ENCODE measurements at regions not wholly inside any gene's neighbourhood (a gene's known extent, or its start where the extent isn't known, plus 50 kb on each side); places are given as distances from the start of the nearest gene placed in this dataset.
"Not testable (repeated sequence)": the region's sequence is repeated elsewhere in the genome, so short reads cannot be mapped to it uniquely, and the experiment has no call there.

- no peak for DNase-seq (ENCODE audit: low read depth)
Measured at GRCh38 chrX:11836284-11836683, 78.2 kb downstream of the MSL3 start.

DNA sequence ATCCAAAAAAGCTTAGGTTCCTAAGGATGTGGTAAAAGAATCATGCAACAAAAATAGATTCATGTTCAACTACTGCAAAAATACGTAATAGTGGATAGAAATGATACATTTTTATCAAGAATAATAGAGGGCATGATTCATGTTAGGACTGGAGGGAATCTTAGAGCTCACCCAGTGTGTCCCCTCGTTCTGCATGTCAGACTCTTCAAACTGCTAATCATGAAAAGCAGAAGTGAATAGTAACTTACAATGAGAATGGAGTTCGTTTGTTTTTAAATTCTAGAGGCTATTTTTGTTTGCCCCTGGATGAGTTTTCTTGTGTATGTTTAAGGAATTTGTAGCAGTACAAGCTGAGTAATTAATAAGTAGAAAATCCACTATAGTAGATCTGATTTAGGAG lies 79.4 kb downstream of the MSL3 start:
- no peak for DNase-seq (ENCODE audit: low read depth)

DNA sequence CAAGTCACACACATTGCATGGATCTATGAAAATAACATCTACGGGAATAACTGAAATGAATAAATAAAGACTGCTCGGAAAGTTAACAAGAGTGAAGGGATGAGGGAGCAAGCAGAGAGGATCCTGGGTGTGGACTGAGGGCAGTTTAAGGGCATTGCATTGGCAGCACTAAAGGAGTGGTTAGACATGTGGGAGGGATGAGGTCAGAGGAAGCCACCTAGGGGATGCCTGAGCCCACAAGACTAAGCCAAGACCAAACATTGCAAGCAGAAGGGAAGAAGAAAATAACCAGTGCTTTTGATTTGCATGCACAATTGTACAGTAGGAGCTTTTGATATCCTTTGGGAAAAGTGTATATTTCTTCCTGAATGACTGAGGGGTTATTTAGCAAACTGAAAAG lies 106.1 kb downstream of the MSL3 start:
- DNase-seq (ENCODE audit: low read depth) = no peak

DNA sequence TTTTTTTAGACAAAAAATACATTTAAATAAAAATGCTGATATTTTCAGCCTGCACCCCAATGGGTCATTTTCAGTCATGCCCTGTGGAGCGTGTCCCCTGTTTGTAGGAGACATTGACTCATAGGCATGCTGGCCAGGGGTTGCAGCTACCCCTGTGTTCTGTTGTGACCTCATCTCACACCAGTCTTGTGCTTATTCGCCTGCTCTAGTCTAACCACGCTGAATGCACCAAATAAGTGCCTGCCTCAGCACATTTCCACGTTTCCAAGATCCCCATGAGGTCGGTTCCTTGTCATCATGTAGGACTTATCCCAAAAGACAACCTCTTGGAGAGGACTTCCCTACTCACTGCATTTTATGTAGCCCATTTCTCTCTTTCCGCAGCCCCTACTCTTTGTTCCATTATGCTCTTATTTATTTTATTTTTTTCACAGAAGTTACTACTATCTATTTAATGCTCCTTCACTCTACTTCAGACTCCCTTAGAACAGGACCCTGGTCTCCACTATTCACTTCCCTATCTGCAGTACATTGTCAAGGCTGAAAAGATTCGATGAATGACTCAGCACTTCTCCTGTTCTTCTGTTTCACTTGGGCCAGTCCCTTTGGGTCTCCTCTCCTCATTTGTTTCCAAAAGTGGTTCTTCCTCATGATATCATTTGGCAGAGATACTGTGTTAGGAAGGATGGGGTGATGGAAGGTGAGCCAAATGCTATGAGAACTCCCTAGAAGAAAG lies 109.7 kb downstream of the MSL3 start:
- no peak for DNase-seq (ENCODE audit: low read depth)

DNA sequence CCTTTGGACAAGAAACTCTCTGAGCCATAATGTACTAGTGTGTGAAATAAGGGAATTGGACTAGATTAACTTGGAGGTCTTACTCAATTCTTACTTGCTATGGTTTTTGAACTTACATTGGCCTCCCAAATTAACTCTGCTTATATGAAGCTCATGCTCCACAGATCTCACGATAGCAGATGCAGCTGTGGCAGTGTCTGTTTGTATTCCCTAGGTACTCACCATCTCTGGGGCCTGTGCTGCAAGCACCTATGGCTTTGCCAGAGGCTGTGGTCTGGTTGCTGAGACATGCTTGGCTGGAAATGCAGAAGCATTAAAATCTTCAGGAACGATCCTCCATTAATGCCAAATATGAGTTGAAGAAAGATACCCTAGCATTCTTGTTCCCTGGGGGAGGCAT lies 112.8 kb downstream of the MSL3 start:
- no peak for DNase-seq (ENCODE audit: low read depth)

DNA sequence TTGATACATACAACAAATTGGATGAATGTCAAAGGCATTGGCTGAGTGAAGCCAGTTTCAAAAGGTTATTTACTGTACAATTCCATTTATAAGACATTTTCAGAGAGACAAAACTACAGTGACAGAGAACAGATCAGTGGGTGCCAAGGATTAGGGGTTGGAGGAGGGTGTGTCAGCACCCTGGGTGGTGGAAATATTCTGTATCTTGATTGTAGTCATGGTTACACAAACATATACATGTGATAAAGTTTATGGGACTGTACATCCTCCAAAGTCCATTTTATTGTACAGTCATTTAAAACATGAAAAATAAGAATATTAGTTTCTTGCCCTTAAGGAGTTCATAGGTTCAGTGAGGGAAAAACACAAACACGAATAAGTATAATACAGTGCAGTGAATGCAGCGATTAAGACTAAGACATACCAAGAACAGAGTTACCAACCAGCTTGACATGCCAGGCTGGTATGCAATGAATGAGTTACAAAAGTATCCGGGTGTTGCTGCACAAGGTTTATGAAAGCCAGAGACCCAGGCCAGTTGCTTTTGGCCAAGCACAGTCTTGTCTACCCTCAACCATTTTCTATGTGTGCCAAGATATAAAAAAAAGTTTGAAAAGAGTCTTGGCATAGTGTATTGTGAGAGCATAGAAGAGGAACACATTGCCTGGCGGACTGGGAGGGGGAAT lies 123.6 kb downstream of the MSL3 start:
- no peak for DNase-seq (ENCODE audit: low read depth)

GRCh38 chrX:11886745-11887144 lies 128.7 kb downstream of the MSL3 start:
- peak; percentile 3 for DNase-seq (ENCODE audit: low read depth)

DNA sequence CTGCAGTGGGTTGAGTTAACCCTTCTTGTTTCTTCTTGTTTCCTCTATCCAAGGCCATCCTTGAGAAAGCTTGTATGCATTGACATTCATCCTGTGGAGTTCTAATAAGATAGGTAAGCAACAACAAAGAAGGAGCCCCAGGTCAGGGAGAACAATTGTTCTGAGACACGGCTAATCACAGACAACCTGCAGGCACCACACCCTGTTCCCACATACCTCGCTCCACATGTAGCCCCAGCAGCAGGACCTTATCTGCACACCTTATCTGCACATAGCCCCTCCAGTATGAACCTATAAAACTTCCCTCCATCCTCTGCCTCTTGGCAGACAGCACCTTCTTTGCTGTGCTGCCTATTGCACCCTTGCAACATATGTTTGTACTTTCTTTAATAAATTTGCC lies 129.1 kb downstream of the MSL3 start:
- DNase-seq (ENCODE audit: low read depth) = no peak

DNA sequence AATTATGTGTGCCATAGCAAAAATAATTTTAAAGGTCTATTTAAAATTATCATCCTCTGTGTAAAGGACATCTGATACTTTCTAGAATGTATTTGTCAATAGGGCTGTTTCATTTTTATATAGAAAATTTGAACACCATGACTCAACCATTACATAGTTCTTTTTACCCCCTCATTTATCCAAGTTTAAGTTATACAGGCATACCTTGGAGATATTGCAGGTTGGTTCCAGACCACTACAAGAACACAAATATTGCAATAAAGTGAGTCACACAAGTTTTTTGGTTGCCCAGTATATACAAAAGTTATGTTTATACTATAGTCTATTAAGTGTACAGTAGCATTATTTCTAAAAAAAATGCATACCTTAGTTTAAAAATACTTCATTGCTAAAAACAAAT lies 130.4 kb downstream of the MSL3 start:
- DNase-seq (ENCODE audit: low read depth) = no peak

GRCh38 chrX:11889791-11890190 lies 131.8 kb downstream of the MSL3 start:
- DNase-seq (ENCODE audit: low read depth) = no peak

GRCh38 chrX:11890836-11891514 lies 132.9 kb downstream of the MSL3 start:
- no peak for DNase-seq (ENCODE audit: low read depth)

DNA sequence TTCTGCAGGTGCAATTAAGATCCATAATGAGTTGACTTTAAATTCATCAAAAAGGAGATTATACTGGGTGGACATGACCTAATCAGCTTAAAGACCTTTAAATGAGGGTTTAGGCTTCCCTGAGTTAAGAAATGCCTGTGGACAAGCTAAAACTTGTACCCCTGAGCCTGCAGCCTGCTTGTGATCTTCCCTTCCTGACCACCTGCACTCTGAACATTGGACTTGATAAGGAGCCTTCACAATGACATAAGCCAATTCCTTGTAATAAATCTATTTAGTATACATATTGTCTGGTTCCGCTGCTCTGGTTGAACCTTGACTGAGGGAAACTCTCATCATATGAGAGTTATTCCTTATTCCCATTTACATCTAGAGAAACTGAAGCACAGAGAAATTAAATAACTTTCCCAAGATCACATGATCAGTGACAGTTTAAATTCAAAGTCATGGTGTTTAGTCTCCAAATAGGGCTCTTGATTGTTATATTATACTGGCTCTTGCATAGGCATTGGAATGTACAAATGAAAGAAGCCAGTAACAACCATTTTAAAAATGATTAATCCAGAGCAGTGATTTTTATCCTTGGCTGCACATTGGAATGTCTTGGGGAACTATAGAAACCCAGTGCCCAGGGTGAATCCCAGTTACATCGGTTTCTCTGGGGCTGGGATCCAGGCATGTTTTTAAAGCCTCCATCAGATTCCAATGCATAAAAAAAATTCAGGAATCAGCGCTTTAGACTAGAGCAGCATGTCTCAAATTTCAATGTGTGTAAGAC lies 136.1 kb downstream of the MSL3 start:
- DNase-seq (ENCODE audit: low read depth) = no peak

- peak; percentile 1 for DNase-seq (ENCODE audit: low read depth)
Measured at GRCh38 chrX:11899091-11899490, 141.1 kb downstream of the MSL3 start.

DNA sequence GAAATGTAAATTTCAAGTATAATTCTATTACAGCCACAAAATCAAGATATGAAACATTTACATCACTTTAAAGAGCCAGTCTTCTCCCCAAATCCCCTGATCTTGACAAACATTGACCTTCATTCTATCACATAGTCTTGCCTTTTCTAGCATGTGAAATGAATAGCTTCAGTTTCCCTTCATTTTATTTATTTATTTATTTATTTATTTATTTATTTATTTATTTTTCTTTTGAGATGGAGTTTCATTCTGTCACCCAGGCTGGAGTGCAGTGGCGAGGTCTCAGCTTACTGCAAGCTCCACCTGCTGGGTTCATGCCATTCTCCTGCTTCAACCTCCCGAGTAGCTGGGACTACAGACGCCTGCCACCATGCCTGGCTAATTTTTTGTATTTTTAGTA lies 147.9 kb downstream of the MSL3 start:
- DNase-seq (ENCODE audit: low read depth) = not testable (repeated sequence)

- DNase-seq (ENCODE audit: low read depth) = peak; percentile 3
Measured at GRCh38 chrX:11908371-11908770, 150.3 kb downstream of the MSL3 start.

- peak; percentile 0 for DNase-seq (ENCODE audit: low read depth)
Measured at GRCh38 chrX:11913001-11913400, 155.0 kb downstream of the MSL3 start.

- no peak for DNase-seq (ENCODE audit: low read depth)
Measured at GRCh38 chrX:11929476-11929875, 171.4 kb downstream of the MSL3 start.

GRCh38 chrX:11932423-11932822 lies 174.4 kb downstream of the MSL3 start:
- no peak for DNase-seq (ENCODE audit: low read depth)

DNA sequence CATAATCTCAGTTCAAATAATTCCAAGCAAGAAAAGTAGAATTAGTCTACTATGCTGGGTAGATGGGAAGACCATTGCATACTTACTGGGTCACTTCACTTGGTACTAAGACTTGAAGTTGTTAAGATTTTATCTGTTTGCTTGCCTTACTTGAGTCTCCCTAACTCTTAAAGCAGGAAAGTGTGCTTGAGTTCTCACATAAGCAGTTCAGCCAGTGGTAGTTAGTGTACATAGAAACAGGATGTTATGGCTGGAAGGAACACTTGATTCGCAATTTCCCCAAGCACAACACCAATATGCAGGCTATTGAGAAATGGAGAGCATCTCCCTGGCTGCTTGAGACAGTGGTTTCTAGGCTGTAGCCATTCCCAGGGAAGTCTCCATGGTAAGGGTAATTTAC lies 176.1 kb downstream of the MSL3 start:
- DNase-seq (ENCODE audit: low read depth) = no peak

DNA sequence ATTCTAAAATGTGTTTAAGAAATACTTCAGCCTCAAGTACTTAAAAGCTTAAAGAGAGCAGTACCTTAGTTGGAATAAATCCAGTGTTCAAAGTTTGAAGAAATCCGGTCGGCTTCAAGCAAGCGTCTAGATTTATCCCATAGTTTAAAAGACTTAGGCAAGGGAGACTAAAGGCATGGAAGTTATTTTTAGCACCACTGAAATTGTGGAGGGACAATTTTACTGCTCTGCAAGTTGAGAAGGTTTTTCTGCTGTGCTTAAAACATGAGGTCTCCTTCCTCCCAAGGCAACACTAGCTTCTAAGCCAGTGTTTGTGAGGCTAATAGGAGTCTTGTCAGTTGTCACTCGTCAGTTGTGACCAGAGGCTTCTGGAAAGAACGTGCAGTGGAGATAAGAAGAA lies 183.5 kb downstream of the MSL3 start:
- no peak for DNase-seq (ENCODE audit: low read depth)

DNA sequence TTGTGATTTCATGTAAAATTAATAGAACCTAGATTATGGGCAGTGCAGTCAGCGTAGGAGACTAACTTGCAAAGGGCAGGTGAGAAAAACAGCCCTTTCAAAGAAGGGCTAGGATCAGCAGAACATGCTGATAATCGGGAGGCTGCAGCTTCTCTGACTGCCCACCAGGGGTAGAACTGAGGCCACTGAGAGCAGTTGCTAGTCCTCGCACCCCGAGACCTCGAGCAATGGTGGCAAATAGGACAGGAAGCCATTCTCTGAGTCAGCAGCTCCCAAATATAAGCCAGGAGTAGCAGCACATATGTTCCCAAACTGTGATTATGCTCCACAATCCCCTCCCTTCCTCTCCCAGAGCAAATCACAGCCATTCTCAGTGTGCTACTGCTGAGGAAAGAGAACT lies 186.5 kb downstream of the MSL3 start:
- DNase-seq (ENCODE audit: low read depth) = peak; percentile 67

GRCh38 chrX:11949291-11949690 lies 189.0 kb upstream of the FRMPD4 start:
- no peak for DNase-seq (ENCODE audit: low read depth)

All from EH (cell line).